Esophagus muscularis mucosa (tissue), 4 donors: ENCODE measurements at regions not wholly inside any gene's neighbourhood (a gene's known extent, or its start where the extent isn't known, plus 50 kb on each side); places are given as distances from the start of the nearest gene placed in this dataset.

ENCODE experiments used
- DNase-seq: peaks from one replicate; pipeline ENCODE4 v3.0.0-alpha.2; 2017; ENCODE audit errors: extremely low spot score
- H3K27ac ChIP-seq, 4 donors: fragments of 200-600 bp; sonication (generic); replicated peaks in 1 of 4; 1 replicate in 3 of 4; 2 replicates in 1 of 4; pipeline ENCODE4 v1.5.1; 2016 to 2019; ENCODE audit warnings: mild to moderate bottlenecking in 1 of 4
- H3K27me3 ChIP-seq, 4 donors: fragments of 200-600 bp; sonication (generic); one replicate each; pipeline versions ENCODE4 v1.5.1 to v1.6.0; 2016 to 2019
- H3K36me3 ChIP-seq, 4 donors: fragments of 200-600 bp; sonication (generic); one replicate each; pipeline ENCODE4 v1.5.1; 2016 to 2019
- H3K4me1 ChIP-seq, 4 donors: fragments of 200-600 bp; sonication (generic); one replicate each; pipeline ENCODE4 v1.5.1; 2016 to 2019
- H3K4me3 ChIP-seq, 4 donors: fragments of 200-600 bp; sonication (generic); 1 replicate in 2 of 4; 2 replicates in 2 of 4; pipeline ENCODE4 v1.5.1; 2016 to 2019; ENCODE audit warnings: mild to moderate bottlenecking in 4 of 4, moderate library complexity in 1 of 4
- H3K9me3 ChIP-seq, 4 donors: fragments of 200-600 bp; sonication (generic); 1 replicate in 3 of 4; 2 replicates in 1 of 4; pipeline ENCODE4 v1.5.1; 2016 to 2019
- EP300 ChIP-seq: sonication (generic); formaldehyde crosslinking; IDR thresholded peaks from one replicate; pipeline ENCODE4 v1.6.1; 2017; ENCODE audit warnings: antibody characterized with exemption
- POLR2A ChIP-seq: fragments of 450-650 bp; IDR thresholded peaks from one replicate; pipeline ENCODE4 v1.6.1; 2017; ENCODE audit warnings: antibody characterized with exemption, moderate library complexity, mild to moderate bottlenecking, low read depth
- POLR2AphosphoS5 ChIP-seq, 2 donors: sonication (generic); formaldehyde crosslinking; IDR thresholded peaks; one replicate each; pipeline ENCODE4 v1.6.1; 2017; ENCODE audit warnings: antibody characterized with exemption in 2 of 2
- WGBS: methylation state at CpG from one replicate; pipeline ENCODE4 v1.1.5; 2018; 5-methylcytosine and 5-hydroxymethylcytosine counted together
- intact Hi-C: fragments of 100-400 bp; cut with DNase I; formaldehyde crosslinking; loops from one replicate; pipeline ENCODE4 v1.15.1; 2023
- TF ChIP-seq, protein P1 (sequence below), 3 experiments: fragments of 200-600 bp in 2 of 3; fragments of 450-650 bp in 1 of 3; sonication (generic) in 2 of 3; IDR thresholded peaks; one replicate each; pipeline ENCODE4 v1.5.1; 2017 to 2019; ENCODE audit warnings: antibody characterized with exemption in 3 of 3, mild to moderate bottlenecking in 2 of 3, moderate library complexity in 1 of 3

- no peaks in the 10 kb centered on the region for H3K4me1 ChIP-seq
- intact Hi-C loops = no loop called here
- no peak for TF ChIP-seq POLR2AphosphoS5 (IDR thresholded peaks at IDR 0.05)
- TF ChIP-seq EP300 = no peak
- no peak for TF ChIP-seq POLR2A
- TF ChIP-seq, protein P1, sequence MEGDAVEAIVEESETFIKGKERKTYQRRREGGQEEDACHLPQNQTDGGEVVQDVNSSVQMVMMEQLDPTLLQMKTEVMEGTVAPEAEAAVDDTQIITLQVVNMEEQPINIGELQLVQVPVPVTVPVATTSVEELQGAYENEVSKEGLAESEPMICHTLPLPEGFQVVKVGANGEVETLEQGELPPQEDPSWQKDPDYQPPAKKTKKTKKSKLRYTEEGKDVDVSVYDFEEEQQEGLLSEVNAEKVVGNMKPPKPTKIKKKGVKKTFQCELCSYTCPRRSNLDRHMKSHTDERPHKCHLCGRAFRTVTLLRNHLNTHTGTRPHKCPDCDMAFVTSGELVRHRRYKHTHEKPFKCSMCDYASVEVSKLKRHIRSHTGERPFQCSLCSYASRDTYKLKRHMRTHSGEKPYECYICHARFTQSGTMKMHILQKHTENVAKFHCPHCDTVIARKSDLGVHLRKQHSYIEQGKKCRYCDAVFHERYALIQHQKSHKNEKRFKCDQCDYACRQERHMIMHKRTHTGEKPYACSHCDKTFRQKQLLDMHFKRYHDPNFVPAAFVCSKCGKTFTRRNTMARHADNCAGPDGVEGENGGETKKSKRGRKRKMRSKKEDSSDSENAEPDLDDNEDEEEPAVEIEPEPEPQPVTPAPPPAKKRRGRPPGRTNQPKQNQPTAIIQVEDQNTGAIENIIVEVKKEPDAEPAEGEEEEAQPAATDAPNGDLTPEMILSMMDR (IDR thresholded peaks at IDR 0.05) = no peak
- peaks cover 0 to 4% (median 0%) of the 10 kb centered on the region in 4 donors for H3K27me3 ChIP-seq
- H3K36me3 ChIP-seq = no peaks in the 10 kb centered on the region
- 69% methylated on average over 5 of the region's 5 CpGs for WGBS
- no peaks in the 10 kb centered on the region for H3K9me3 ChIP-seq
- no peak overlapping the region for H3K4me3 ChIP-seq
- no peak overlapping the region for H3K27ac ChIP-seq
- DNase-seq = no peak
Measured at GRCh38 chr9:126027566-126027965, 280.4 kb downstream of the PBX3 start.

GRCh38 chr9:126028746-126029145 lies 281.6 kb downstream of the PBX3 start:
- Histone ChIP-seq H3K27me3 (peaks cover 0 to 4% (median 0%) of the 10 kb centered on the region in 4 donors), H3K4me1 (no peaks in the 10 kb centered on the region), H3K9me3 (no peaks in the 10 kb centered on the region), H3K4me3 (no peak overlapping the region), H3K36me3 (no peaks in the 10 kb centered on the region), H3K27ac (no peak overlapping the region)
- 93% methylated on average over 9 of the region's 10 CpGs for WGBS
- TF ChIP-seq POLR2AphosphoS5 (IDR thresholded peaks at IDR 0.05) = no peak
- TF ChIP-seq EP300 = no peak
- TF ChIP-seq, protein P1 (IDR thresholded peaks at IDR 0.05) = no peak
- no peak for TF ChIP-seq POLR2A
- no peak for DNase-seq
- intact Hi-C loops = no loop called here

DNA sequence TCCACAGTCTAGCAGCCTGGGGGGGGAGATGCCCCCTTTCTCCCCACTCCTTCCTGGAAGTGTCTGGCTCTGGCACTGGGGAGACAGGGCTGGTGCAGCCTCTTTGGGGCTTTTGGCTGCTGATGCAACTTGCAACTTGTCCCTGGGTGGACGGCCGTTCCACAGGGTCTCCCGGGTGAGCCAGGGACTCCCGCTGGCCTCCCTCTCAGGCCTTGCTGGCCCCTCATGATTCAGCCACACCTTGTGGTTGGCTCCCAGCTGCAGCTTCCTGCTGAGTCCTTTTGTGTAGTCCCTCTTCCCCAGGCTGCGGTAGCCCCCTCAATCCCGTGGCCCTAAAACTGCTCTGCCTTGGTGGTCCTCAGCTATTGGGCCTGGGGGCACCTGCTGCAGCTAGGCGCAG lies 283.5 kb downstream of the PBX3 start:
- Histone ChIP-seq H3K4me1 (no peaks in the 10 kb centered on the region), H3K36me3 (no peaks in the 10 kb centered on the region), H3K27me3 (peaks cover 0 to 4% (median 0%) of the 10 kb centered on the region in 4 donors), H3K9me3 (no peaks in the 10 kb centered on the region), H3K4me3 (no peak overlapping the region), H3K27ac (no peak overlapping the region)
- DNase-seq = no peak
- WGBS = 72% methylated on average over 7 of the region's 7 CpGs
- intact Hi-C loops = no loop called here
- TF ChIP-seq POLR2A (no peak), POLR2AphosphoS5 (IDR thresholded peaks at IDR 0.05) (no peak), EP300 (no peak)
- TF ChIP-seq, protein P1 (IDR thresholded peaks at IDR 0.05) = no peak

GRCh38 chr9:126031116-126031515 lies 283.9 kb downstream of the PBX3 start:
- no peaks in the 10 kb centered on the region for H3K9me3 ChIP-seq
- no peaks in the 10 kb centered on the region for H3K4me1 ChIP-seq
- no peak for DNase-seq
- intact Hi-C loops = no loop called here
- no peaks in the 10 kb centered on the region for H3K36me3 ChIP-seq
- H3K27ac ChIP-seq = no peak overlapping the region
- TF ChIP-seq, protein P1 (IDR thresholded peaks at IDR 0.05) = no peak
- TF ChIP-seq POLR2AphosphoS5 (IDR thresholded peaks at IDR 0.05) = no peak
- no peak for TF ChIP-seq EP300
- no peak for TF ChIP-seq POLR2A
- H3K27me3 ChIP-seq = peaks cover 0 to 4% (median 0%) of the 10 kb centered on the region in 4 donors
- H3K4me3 ChIP-seq = no peak overlapping the region
- 82% methylated on average over 7 of the region's 9 CpGs for WGBS

DNA sequence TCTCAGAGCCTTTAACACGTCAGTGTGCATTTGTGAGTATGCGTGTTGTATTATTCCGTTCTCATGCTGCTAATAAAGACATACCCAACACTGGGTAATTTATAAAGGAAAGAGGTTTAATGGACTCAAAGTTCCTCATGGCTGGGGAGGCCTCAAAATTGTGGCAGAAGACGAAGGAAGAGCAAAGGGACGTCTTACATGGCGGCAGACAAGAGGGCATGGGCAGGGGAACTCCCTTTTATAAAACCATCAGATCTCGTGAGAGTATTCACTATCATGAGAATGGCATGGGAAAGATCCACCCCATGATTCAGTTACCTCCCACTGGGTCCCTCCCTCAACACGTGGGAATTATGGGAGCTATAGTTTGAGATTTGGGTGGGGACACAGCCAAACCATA lies 285.0 kb downstream of the PBX3 start:
- Histone ChIP-seq H3K27me3 (peaks cover 0 to 4% (median 0%) of the 10 kb centered on the region in 4 donors), H3K36me3 (no peaks in the 10 kb centered on the region), H3K9me3 (no peaks in the 10 kb centered on the region), H3K4me3 (no peak overlapping the region), H3K4me1 (peaks cover 0 to 5% (median 0%) of the 10 kb centered on the region in 4 donors), H3K27ac (no peak overlapping the region)
- TF ChIP-seq POLR2AphosphoS5 (IDR thresholded peaks at IDR 0.05) = no peak
- TF ChIP-seq, protein P1 (IDR thresholded peaks at IDR 0.05) = no peak
- no peak for TF ChIP-seq POLR2A
- TF ChIP-seq EP300 = no peak
- 91% methylated on average over 8 of the region's 8 CpGs for WGBS
- intact Hi-C loops = no loop called here
- no peak for DNase-seq
